GM21390 (cell line): ENCODE measurements at regions not wholly inside any gene's neighbourhood (a gene's known extent, or its start where the extent isn't known, plus 50 kb on each side); places are given as distances from the start of the nearest gene placed in this dataset.
"Not testable (repeated sequence)": the region's sequence is repeated elsewhere in the genome, so short reads cannot be mapped to it uniquely, and the experiment has no call there.

Experiments used
- ATAC-seq: cut with Tn5 transposase; IDR thresholded peaks from one replicate; pipeline ENCODE4 v1.9.1; 2021; ENCODE audit not compliant: unreplicated experiment

DNA sequence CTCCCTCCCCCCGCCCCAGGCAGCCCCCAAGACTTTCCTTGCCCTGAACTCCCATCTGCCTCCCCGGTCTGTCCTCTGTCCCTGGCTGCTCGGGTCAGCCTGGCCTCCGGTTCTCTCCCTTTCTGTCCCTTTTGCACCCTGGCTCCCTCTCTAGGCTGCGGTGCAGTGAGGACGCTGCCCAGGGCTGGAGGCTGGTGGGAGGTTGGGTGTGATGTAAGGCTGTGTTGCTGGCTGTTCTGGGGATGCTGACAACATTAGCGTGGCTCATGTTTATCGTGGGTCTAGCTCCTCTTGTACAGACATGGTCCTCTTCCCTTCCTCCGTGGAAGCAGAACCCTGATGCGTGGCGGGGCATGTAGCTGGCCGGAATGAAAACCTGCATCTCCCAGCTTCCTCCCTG lies 357.5 kb downstream of the CNTNAP3B start:
- not testable (repeated sequence) for ATAC-seq

DNA sequence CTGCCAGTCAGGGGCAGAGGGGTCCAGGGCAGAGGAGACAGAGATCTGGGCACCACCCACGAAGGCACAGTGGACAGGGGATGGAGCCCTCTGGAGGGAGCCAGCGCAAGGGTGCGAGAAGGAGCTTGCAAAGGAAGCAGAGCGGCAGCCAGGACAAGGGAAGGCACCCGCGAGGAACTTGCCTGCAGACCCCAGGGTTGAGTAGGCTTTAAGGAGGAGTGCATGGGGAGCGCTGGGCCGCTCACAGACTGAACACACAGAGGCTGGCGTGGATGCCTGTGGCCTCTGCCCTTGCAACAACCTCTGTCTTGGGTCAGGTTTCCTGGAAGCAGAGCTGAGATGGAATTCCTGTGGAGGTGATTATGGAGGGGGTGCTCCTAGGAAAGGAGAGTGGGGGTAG lies 374.4 kb downstream of the CNTNAP3B start:
- not testable (repeated sequence) for ATAC-seq

DNA sequence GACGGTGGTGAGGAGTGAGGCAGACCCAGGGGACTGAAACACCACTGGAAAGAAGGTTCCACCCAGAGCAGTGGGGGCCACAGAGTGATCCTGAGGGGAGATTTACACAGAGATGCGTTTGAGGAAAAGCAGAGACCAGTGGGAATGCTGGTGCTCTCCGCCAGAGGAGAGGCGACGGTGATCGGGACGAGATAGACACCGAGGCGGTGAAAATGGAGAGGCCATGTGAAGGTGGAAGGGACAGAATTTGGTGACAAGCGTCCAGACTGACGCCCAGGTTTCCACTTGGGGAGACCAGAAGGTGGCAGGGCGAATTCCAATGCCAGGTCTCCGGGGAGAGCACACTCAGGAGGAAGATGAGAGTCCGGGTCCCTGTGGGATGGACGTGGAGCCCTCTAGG lies 374.8 kb downstream of the CNTNAP3B start:
- ATAC-seq = not testable (repeated sequence)

DNA sequence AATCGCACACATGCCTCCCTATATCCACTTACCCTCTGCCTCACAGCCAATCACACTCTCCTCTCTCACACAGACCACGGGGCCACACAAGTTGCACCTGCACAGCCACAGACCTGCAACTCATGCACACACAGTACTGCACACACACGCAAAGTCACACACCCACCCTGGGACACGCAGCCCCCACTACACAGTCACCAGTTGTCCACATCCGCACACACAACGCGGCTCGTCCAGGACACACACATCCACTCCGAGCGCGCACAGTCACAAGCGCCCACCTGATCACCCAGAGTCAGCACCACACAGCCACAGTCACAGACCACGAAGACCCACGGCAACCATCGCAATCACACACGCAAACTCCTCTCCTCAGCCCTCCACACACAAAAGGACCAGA lies 387.3 kb downstream of the CNTNAP3B start:
- ATAC-seq = not testable (repeated sequence)

DNA sequence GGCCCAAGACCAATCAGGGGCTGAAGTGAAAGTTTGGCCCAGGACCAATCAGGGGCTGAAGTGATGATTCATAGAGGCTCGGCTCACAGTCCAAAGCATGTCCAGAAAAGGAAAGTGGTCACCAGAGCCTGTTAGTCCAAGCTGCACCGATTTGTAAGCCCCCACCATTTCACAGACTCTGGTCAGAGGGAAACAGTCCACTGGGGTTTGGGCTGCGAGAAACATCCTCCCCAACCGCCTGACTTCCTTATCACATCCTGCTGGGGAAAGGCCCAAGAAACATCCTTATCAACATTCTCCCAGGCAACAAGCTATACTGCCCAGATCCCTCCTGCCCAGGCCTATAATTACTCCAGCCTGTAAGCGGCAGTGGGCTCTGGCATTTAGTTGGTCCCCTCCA lies 388.1 kb downstream of the CNTNAP3B start:
- ATAC-seq = not testable (repeated sequence)

DNA sequence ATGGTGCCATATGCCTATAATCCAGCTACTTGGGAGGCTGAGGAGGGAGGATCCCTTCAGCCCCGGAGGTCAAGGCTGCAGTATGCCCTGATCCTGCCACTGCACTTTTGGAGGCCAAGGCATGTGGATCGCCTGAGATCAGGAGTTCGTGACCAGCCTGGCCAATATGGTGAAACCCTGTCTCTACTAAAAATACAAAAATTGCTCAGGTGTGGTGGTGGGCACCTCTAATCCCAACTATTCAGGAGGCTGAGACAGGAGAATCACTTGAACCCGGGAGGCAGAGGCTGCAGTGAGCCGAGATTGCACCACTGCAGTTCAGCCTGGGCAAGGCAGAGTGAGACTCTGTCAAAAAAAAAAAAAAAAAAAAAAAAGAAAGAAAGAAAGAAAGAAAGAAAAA lies 390.5 kb downstream of the CNTNAP3B start:
- ATAC-seq = not testable (repeated sequence)

DNA sequence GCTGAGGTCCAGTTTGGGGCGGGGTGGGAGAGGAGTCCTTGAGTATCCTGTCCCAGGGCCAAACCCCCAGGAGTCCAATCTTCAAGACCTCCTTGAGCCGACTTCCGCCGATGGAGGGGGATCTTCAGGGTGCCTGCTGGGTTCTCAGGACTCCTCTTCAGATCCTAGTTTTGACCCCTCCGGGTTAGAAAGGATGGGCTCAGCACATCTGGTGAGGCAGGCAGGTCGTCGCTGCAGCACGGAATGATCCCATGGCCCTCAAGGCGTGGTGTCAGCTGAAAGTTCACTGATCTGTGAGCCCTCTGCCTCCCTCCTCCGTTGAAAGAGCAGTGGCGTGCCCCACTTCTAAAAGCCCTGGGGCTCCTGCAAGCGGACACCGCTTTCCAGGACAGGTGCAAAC lies 430.0 kb downstream of the CNTNAP3B start:
- not testable (repeated sequence) for ATAC-seq

DNA sequence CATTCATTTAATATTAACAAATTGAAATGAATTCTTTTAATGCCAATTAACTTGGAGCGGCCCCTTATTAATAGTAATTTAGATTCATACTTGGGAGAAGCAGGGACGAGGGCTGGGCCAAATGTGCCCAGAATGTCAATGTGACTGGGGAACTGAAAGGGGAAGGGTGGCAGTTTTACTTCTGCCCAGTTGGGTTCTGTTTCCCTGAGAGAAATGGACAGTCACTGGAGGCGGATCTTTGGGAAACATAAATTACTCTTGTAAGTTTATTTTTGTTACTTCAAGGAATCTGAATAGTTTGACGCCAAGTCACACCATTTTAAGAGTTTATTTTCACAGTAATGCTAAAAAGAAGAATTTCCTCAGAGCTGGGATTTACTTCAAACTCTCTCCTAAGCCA lies 432.1 kb downstream of the CNTNAP3B start:
- not testable (repeated sequence) for ATAC-seq

DNA sequence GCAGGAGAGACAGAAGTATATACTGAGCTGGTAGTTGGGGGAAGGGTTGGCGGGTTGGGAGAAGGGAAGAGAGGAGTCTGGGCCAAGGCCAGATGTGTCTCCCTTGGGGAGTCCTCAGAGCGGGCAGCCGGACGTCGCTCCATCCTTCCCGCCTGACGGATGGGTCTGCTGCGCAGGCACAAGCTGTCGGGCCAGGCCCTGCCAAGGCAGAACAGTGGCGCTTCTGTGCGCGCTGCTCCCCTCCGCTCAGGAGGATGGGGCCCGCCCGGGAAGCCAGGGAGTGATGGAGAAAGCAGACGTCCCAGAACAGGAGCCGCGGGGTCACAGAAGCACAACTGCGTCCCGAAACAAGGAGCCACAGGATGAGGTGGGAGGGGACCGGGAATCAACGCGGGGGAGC lies 449.9 kb downstream of the CNTNAP3B start:
- ATAC-seq = not testable (repeated sequence)

DNA sequence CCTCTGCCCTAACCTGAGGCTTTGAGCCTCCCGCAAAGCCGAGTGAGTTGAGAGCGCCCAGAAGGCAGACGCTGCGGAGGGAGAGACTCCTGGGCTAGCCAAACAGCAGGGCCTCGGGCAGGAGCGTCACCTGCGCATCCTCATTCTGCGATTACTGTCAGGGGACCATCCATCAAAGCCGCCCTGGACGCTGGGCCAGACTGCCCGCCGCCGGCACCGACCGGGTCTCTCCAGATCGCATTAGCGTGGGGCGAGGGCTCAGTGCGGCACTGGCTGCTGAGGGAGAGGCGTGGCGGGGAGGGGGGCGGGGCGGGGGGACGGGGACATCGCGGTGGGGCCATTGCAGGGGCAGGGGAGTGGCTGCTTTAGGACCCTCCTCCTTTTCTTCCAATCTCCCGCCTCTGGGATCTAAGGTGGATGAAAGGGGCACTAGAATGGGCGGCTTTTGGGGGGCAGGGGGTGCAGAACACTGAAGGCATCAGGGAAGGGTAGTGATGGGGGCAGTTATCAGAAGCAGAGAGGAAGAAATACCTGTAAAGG lies 465.7 kb downstream of the CNTNAP3B start:
- not testable (repeated sequence) for ATAC-seq

DNA sequence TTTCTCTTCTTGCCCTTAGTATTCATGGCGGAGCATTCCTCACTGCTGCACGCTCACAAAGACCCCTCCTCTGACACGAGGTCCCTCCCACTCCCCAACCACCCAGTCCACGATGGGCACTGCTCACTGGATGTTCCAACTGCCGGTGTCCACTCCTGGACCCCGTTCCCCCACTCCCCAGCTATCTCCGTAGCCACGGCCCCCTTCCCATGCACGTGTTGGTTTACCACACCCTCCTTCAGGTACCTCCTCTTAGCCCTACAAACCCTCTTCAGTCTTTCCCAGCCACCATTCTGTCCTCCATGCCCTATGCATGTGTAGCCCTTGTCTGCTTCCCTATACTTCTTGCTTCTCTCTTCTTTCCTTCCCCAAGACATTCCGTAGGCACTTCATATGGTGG lies 469.6 kb upstream of the ZNG1F start:
- not testable (repeated sequence) for ATAC-seq

DNA sequence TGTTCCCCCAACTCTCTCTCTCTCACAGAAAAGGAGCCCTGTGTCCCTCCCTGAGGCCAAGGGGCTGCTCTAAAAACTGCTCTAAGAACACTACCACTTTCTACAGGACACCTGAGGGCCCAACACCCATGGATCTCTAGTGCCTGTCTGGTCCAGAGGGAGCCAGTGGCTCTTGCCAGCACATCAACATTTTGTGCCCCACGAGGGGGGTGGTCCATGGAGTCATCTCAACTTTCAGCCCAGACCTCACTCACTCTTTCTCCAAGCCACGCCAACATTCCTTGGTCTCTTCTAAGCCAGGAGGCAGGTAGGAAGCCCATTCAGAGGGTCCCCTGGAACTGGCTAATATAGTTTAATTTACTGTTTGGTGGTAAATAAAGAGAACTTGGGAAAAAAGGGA lies 469.0 kb upstream of the ZNG1F start:
- not testable (repeated sequence) for ATAC-seq

DNA sequence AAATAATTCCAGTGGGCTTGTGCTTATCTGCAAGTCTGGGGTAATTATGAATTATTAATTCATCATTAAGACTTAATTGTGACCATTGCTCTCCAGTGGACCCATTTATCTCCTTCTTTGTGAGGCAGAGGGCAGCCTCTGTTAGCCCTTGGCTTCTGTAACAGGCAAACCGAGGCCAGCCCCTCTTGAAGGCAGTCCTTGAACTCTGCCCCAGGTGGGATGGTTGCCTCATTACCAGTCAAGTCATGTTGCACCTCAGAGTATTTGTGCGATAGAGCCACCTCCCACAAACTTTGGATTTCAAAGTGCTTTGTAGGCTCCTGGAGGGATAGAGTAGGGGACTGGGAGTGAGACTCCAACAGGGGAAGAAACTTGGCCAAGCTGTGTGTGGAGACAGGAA lies 468.0 kb upstream of the ZNG1F start:
- not testable (repeated sequence) for ATAC-seq

DNA sequence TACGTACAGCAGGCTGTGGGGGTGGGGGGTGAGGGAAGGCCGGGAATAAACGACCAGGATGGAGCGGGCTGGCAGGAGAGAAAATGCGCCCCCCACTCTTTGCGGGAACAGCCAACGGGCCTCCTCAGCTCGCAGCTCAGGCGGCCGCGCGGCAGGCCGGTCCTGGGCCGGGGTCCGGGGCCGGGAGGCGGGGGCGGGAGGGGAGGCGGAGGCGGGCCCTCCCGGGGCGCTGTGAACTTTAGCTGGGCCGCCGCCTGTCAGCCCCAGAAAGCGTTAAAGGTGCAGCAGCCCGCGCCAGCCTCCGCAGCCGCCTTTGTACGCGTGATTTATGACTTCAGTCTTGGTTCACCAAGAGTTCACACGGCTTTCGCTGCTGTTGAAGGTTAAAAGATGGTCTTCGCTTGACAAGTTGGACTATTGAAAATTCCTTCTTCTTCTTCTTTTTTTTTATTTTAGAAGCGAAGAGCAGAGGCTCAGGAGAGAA lies 466.0 kb upstream of the ZNG1F start:
- not testable (repeated sequence) for ATAC-seq

DNA sequence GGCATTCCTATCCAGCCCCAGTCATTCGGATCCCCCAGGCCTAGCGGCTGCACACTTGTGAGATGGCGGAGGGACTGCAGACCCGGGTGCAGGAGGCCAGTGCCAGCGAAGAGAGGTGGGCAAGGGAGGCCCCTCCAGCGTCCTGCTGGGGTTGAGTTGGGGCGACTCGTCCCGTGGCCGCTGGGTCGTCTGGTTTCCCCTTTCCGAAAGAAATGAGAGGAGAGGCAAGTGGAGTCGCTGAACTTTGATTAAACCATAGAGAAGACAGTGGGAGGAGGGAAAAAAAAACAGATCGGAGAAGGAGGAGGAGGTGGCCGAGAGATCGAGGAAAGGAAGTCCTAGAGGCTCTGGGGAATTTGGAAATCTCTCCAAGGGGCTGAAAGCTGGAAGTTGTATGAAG lies 465.2 kb upstream of the ZNG1F start:
- ATAC-seq = not testable (repeated sequence)

DNA sequence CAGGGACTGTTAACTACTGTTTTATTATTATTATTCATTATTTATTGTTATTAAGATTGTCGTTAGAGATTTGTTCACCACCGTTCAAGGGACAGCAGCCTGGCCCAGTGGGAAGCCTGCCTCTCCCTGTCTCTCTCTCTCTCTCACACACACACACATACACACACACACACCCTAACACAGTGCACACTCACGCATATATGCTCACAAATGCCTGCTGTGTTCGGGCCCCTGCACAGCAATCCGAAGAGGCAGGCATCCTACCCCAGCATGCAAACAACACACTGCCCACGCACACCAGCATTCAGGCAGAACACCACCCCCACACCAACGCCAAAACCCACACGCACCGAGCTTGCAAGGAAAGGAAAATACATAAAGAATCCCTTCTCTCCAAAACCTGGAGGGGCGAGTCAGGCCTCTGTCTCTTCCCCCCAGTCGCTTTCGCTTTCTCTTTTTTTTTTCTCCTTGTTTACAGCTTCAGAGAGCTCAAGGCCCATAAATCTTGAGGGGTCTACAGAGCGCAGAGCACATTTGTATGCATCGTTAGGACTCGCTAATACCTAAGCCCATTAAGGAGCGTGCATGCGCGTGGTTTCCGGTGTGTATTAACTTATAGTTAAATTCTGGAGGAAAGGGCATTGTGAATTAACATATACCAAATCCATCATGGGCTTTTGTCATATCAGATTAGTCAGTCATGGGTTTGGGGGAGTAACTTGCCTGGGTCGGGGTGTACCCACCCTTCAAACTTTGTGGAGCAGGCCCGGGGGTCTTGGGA lies 464.6 kb upstream of the ZNG1F start:
- ATAC-seq = not testable (repeated sequence)

DNA sequence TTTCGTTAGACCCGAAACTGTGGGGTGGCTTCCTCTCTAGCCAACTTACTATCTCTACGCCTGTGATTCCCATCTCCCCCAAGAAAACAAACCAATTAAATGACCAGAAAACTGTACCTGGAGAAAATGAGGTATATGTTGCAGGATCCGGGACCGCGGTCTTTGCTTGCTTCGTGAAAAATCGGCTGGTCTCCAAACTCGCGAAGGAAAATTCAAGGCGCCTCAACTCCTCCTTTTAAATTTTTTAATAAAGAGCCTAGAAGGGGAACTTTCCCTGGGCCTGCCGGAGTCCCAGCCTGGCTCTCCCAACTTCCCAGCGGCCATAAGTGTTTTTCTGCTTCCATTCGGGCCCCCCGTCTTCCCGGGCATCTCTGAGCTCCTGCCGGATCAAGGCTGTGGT lies 463.7 kb upstream of the ZNG1F start:
- ATAC-seq = not testable (repeated sequence)

DNA sequence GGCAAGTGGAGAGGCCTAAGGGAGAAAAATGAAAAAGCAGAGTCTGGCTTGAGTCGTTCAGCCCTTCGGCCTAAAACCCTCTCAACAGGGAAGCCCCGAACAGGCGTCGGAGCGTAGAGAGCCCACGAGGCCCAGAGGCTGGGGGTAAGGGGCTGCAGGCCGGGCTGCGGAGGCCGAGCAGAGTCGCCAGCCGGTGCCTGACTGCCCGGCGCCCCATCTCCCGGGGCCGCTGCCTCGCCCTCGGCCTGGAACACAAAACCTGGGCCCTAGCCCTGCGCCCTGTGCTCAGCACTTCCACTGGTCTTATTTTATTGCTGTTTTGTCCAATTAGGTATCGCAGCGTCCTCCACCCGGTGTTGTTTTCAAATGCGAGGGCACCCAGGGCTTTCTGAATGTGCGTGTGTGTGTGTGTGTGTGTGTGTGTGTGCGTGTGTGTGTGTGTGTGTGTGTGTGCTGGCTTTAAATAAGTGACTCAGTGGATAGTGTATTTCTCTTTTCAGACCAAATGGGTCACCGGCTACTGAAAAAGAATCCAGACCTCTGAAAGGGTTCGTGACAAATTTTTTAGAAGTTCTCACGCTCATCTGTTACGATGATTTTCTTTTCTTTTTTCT lies 463.1 kb upstream of the ZNG1F start:
- ATAC-seq = not testable (repeated sequence)

DNA sequence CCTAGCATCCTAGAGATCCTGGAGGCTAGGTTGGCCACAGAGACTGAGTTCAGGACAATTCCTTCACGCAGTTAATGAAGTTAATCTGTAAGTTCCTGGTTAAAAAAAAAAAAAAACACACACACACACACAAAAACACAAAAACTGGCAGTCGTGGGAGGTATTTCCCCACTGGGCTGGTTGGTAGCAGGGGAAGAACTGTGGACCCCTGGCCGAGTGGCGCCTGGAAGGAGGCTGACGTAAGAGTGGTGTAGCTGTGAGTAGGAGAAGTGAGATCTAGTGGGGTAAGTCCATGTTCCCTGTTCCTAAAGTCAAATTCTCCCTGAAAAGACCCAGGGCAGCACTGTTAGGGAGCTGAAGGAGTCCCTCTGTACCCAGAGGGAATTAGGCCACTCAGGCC lies 461.0 kb upstream of the ZNG1F start:
- ATAC-seq = not testable (repeated sequence)

DNA sequence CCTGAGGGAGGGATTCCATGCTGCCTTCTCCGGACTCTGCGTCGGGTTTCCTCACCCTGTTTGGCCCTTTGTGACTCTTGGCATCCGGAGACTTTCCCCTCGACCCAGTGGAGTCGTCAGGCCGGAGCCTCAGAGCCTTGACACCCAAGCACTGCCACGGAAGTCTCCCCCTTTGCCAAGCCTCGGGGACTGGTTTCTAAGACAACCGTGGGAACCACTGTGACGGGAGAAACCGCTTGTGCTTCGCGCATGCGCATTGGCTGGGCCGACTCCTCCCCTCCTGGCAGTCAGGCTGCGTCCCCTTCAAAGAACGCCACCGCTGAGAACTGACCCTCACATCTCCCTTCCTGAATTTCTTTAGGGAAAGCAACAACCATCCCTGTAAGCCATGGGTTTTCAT lies 459.4 kb upstream of the ZNG1F start:
- ATAC-seq = not testable (repeated sequence)

DNA sequence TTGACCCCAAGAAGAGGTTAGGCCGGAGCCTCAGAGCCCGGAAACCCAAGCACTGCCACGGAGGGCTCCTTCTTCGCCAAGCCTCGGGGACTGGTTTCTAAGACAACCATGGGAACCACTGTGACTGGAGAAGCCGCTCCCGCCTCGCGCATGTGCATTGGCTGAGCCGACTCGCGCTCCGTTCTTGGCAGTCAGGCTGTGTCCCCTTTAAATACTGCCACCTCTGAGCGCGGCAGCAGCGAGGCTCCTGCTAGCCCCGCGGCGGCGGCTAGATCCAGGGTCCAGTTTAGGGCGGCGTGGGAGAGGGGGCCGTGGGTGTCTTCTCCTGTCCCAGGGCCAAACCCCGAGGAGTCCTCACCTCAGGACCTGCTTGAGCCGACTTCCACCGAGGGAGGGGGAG lies 457.1 kb upstream of the ZNG1F start:
- not testable (repeated sequence) for ATAC-seq
